Activated CD4-positive, alpha-beta T cell treated with anti-CD3 and anti-CD28 coated beads, Interleukin-10, Interleukin-2, amounts not matched to agents 100 ng/mL and 50 ng/mL, durations not matched to agents 16 hours and 8 hours (primary cell): ENCODE measurements at regions not wholly inside any gene's neighbourhood (a gene's known extent, or its start where the extent isn't known, plus 50 kb on each side); places are given as distances from the start of the nearest gene placed in this dataset.

ENCODE experiments used
- DNase-seq: peaks from one replicate; pipeline ENCODE4 v3.0.0-alpha.2; 2020

- no peak for DNase-seq
Measured at GRCh38 chr10:83908506-83908905, 230.8 kb upstream of the GHITM start.

GRCh38 chr10:83909001-83909400 is 230.3 kb upstream of the GHITM start:
- no peak for DNase-seq

GRCh38 chr10:83915801-83916200 is 223.5 kb upstream of the GHITM start:
- DNase-seq = no peak

GRCh38 chr10:83917537-83918506 is 221.5 kb upstream of the GHITM start:
- peak; percentile 23 for DNase-seq

GRCh38 chr10:83919187-83919586 is 220.1 kb upstream of the GHITM start:
- DNase-seq = no peak

- DNase-seq = no peak
Measured at GRCh38 chr10:83921984-83922860, 217.1 kb upstream of the GHITM start.

- DNase-seq = no peak
Measured at GRCh38 chr10:83925133-83925532, 214.2 kb upstream of the GHITM start.

GRCh38 chr10:83926606-83927005 is 212.7 kb upstream of the GHITM start:
- no peak for DNase-seq

- no peak for DNase-seq
Measured at GRCh38 chr10:83927166-83927565, 212.1 kb upstream of the GHITM start.

- DNase-seq = no peak
Measured at GRCh38 chr10:83929399-83929798, 209.9 kb upstream of the GHITM start.

GRCh38 chr10:83931669-83932068 is 207.6 kb upstream of the GHITM start:
- DNase-seq = no peak

GRCh38 chr10:83932245-83932644 is 207.1 kb upstream of the GHITM start:
- no peak for DNase-seq

- DNase-seq = no peak
Measured at GRCh38 chr10:83934062-83934461, 205.2 kb upstream of the GHITM start.

GRCh38 chr10:83934641-83935338 is 204.5 kb upstream of the GHITM start:
- no peak for DNase-seq

- no peak for DNase-seq
Measured at GRCh38 chr10:83935339-83935736, 204.0 kb upstream of the GHITM start.

- DNase-seq = no peak
Measured at GRCh38 chr10:83935911-83936310, 203.4 kb upstream of the GHITM start.

GRCh38 chr10:83937161-83937560 is 202.1 kb upstream of the GHITM start:
- DNase-seq = no peak

GRCh38 chr10:83937826-83938225 is 201.5 kb upstream of the GHITM start:
- DNase-seq = no peak

- no peak for DNase-seq
Measured at GRCh38 chr10:83941189-83941588, 198.1 kb upstream of the GHITM start.

GRCh38 chr10:83942410-83942809 is 196.9 kb upstream of the GHITM start:
- DNase-seq = no peak

- no peak for DNase-seq
Measured at GRCh38 chr10:83943049-83943448, 196.3 kb upstream of the GHITM start.

GRCh38 chr10:83943920-83944319 is 195.4 kb upstream of the GHITM start:
- no peak for DNase-seq
